ENCODE measurements at regions not wholly inside any gene's neighbourhood (a gene's known extent, or its start where the extent isn't known, plus 50 kb on each side); places are given as distances from the start of the nearest gene placed in this dataset.
A peak's percentile ranks its signal among the peaks of the same experiment; 100 is the strongest.

- 0 out of 2 replicates have a peak, but pooled peaks have one; percentile 5 for TF ChIP-seq CTCF (IDR thresholded peaks at IDR 0.05; ENCODE audit: low read length)
- TF ChIP-seq EZH2 (IDR thresholded peaks at IDR 0.05; ENCODE audit: borderline replicate concordance, low read length) = no peak
Measured at GRCh38 chr9:36765468-36766341, 193.0 kb downstream of the MELK start.

Measured in OCI-LY1 (cell line).